Motor neuron (in vitro differentiated cells): ENCODE measurements at regions not wholly inside any gene's neighbourhood (a gene's known extent, or its start where the extent isn't known, plus 50 kb on each side); places are given as distances from the start of the nearest gene placed in this dataset.

Experiments
- ATAC-seq, 8 experiments: fragments of 200-7000 bp; cut with Tn5 transposase; replicated peaks in 6 of 8; 2 replicates each; pipeline ENCODE4 v1.8.0; 2021; ENCODE audit warnings: mild to moderate bottlenecking in 8 of 8, moderate library complexity in 8 of 8
- H3K27ac ChIP-seq, 2 donors: fragments of 250-450 bp; sonication (Bioruptor Pico); 2 replicates each; pipeline ENCODE4 v1.9.0; 2021; ENCODE audit warnings: antibody characterized with exemption in 2 of 2, mild to moderate bottlenecking in 2 of 2, moderate library complexity in 1 of 2
- H3K4me1 ChIP-seq, 2 donors: fragments of 250-450 bp; sonication (Bioruptor Pico); replicated peaks in 1 of 2; 2 replicates each; pipeline ENCODE4 v1.6.1; 2021; ENCODE audit warnings: antibody characterized with exemption in 2 of 2, mild to moderate bottlenecking in 2 of 2, moderate library complexity in 1 of 2
- H3K4me3 ChIP-seq, 5 donors: fragments of 250-450 bp; sonication (Bioruptor Pico); 2 replicates each; pipeline ENCODE4 v1.9.0; 2021; ENCODE audit warnings: antibody characterized with exemption in 5 of 5, mild to moderate bottlenecking in 5 of 5, moderate library complexity in 4 of 5
- WGBS, 10 experiments: fragments of 450-650 bp; shearing (Covaris generic); methylation state at CpG; one replicate each; pipeline ENCODE4 v1.0.0; 2022; 5-methylcytosine and 5-hydroxymethylcytosine counted together
- in situ Hi-C, 9 experiments: fragments of 400-800 bp; cut with MboI; loops; one replicate each; pipeline ENCODE4 v1.15.0; 2021; ENCODE audit warnings: low sequenced_read_pairs in 9 of 9, low pct_unique_long_range_greater_than_20kb in 2 of 9; ENCODE audit not compliant: unreplicated experiment in 9 of 9

GRCh38 chr5:18052569-18052968 lies 418.3 kb downstream of the TAF11L14 start:
- in situ Hi-C loops: no loop called here
- H3K4me3 ChIP-seq: no peak overlapping the region
- 0 to 100% (median 83%) methylated on average over 1 to 3 of the region's 3 CpGs for WGBS, 10 experiments
- ATAC-seq: no peak
- peaks cover 15 to 18% of the 10 kb centered on the region in 2 donors for H3K4me1 ChIP-seq
- no peak overlapping the region for H3K27ac ChIP-seq

GRCh38 chr5:18057725-18058124 lies 423.5 kb downstream of the TAF11L14 start:
- in situ Hi-C loops: no loop called here
- Histone ChIP-seq H3K27ac (no peak overlapping the region), H3K4me3 (no peak overlapping the region), H3K4me1 (peaks cover 5 to 9% of the 10 kb centered on the region in 2 donors)
- peak in 2 of 8 experiments; percentile 47 to 67 for ATAC-seq
- WGBS, 10 experiments: 6 to 83% (median 61%) methylated on average over 2 to 3 of the region's 3 CpGs; no CpG with 5 or more reads in 1 of the 10 experiments

GRCh38 chr5:18067615-18068014 lies 433.4 kb downstream of the TAF11L14 start:
- H3K27ac ChIP-seq: no peak overlapping the region
- 0 to 100% (median 60%) methylated on average over 1 to 2 of the region's 2 CpGs for WGBS, 10 experiments
- no peak for ATAC-seq
- in situ Hi-C loops: no loop called here
- no peak overlapping the region for H3K4me3 ChIP-seq
- peaks cover 3 to 12% of the 10 kb centered on the region in 2 donors for H3K4me1 ChIP-seq

- Histone ChIP-seq H3K4me3 (no peak overlapping the region), H3K4me1 (peaks cover 3 to 12% of the 10 kb centered on the region in 2 donors), H3K27ac (peak overlapping the region in 1 of 2 donors; percentile 15)
- peak in 1 of 8 experiments; percentile 16 for ATAC-seq
- in situ Hi-C loops: no loop called here
- 0 to 97% (median 68%) methylated on average over 1 to 5 of the region's 5 CpGs for whole genome bisulfite sequencing, 10 experiments
Measured at GRCh38 chr5:18068826-18069225, 434.6 kb downstream of the TAF11L14 start.

GRCh38 chr5:18069790-18070189 lies 435.5 kb downstream of the TAF11L14 start:
- Histone ChIP-seq H3K27ac (no peak overlapping the region), H3K4me1 (peaks cover 3 to 12% of the 10 kb centered on the region in 2 donors), H3K4me3 (no peak overlapping the region)
- in situ Hi-C loops: no loop called here
- 52 to 100% (median 82%) methylated on average over 1 to 2 of the region's 2 CpGs; no CpG with 5 or more reads in 1 of the 10 experiments for WGBS, 10 experiments
- ATAC-seq: no peak

GRCh38 chr5:18072600-18072999 lies 438.3 kb downstream of the TAF11L14 start:
- no peak for ATAC-seq
- in situ Hi-C loops: no loop called here
- Histone ChIP-seq H3K27ac (no peak overlapping the region), H3K4me1 (peaks cover 3 to 9% of the 10 kb centered on the region in 2 donors), H3K4me3 (no peak overlapping the region)
- 43 to 92% (median 76%) methylated on average over 2 of the region's 2 CpGs; no CpG with 5 or more reads in 7 of the 10 experiments for WGBS, 10 experiments

GRCh38 chr5:18074961-18075360 lies 440.7 kb downstream of the TAF11L14 start:
- Histone ChIP-seq H3K27ac (no peak overlapping the region), H3K4me1 (no peaks in the 10 kb centered on the region), H3K4me3 (no peak overlapping the region)
- in situ Hi-C loops: no loop called here
- WGBS, 10 experiments: 0 to 90% (median 70%) methylated on average over 2 to 3 of the region's 3 CpGs
- ATAC-seq: no peak

- H3K4me3 ChIP-seq: no peak overlapping the region
- no peak for ATAC-seq
- no peak overlapping the region for H3K27ac ChIP-seq
- in situ Hi-C loops: no loop called here
- no peaks in the 10 kb centered on the region for H3K4me1 ChIP-seq
Measured at GRCh38 chr5:18078157-18078556, 443.9 kb downstream of the TAF11L14 start.

- no peak for ATAC-seq
- in situ Hi-C loops: no loop called here
- 30 to 100% (median 83%) methylated on average over 1 to 3 of the region's 3 CpGs for WGBS, 10 experiments
- no peaks in the 10 kb centered on the region for H3K4me1 ChIP-seq
- H3K4me3 ChIP-seq: no peak overlapping the region
- no peak overlapping the region for H3K27ac ChIP-seq
Measured at GRCh38 chr5:18079831-18080230, 445.6 kb downstream of the TAF11L14 start.

GRCh38 chr5:18088020-18088579 lies 453.8 kb downstream of the TAF11L14 start:
- Histone ChIP-seq H3K4me3 (no peak overlapping the region), H3K27ac (no peak overlapping the region), H3K4me1 (peaks cover 5 to 10% of the 10 kb centered on the region in 2 donors)
- 10 to 96% (median 90%) methylated on average over 2 to 9 of the region's 9 CpGs for WGBS, 10 experiments
- no peak for ATAC-seq
- in situ Hi-C loops: no loop called here

GRCh38 chr5:18090177-18090576 lies 455.9 kb downstream of the TAF11L14 start:
- ATAC-seq: no peak
- 18 to 100% (median 80%) methylated on average over 1 to 2 of the region's 2 CpGs; no CpG with 5 or more reads in 3 of the 10 experiments for WGBS, 10 experiments
- Histone ChIP-seq H3K4me1 (peaks cover 5 to 10% of the 10 kb centered on the region in 2 donors), H3K27ac (no peak overlapping the region), H3K4me3 (no peak overlapping the region)
- in situ Hi-C loops: no loop called here

GRCh38 chr5:18091142-18091541 lies 456.9 kb downstream of the TAF11L14 start:
- Histone ChIP-seq H3K4me3 (no peak overlapping the region), H3K27ac (no peak overlapping the region), H3K4me1 (peaks cover 5% of the 10 kb centered on the region in 2 donors)
- WGBS, 10 experiments: 0 to 82% (median 54%) methylated on average over 1 to 2 of the region's 2 CpGs
- ATAC-seq: no peak
- in situ Hi-C loops: no loop called here

GRCh38 chr5:18091758-18092157 lies 457.5 kb downstream of the TAF11L14 start:
- 0 to 100% (median 73%) methylated on average over 1 to 2 of the region's 2 CpGs; no CpG with 5 or more reads in 1 of the 10 experiments for WGBS, 10 experiments

GRCh38 chr5:18095061-18095460 lies 460.8 kb downstream of the TAF11L14 start:
- WGBS, 10 experiments: 8 to 100% (median 94%) methylated on average over 1 to 2 of the region's 2 CpGs
- Histone ChIP-seq H3K4me1 (peaks cover 23 to 24% of the 10 kb centered on the region in 2 donors), H3K4me3 (no peak overlapping the region), H3K27ac (no peak overlapping the region)
- no peak for ATAC-seq
- in situ Hi-C loops: no loop called here

More at GRCh38 chr5:18091758-18092157, 457.5 kb downstream of the TAF11L14 start:
- H3K27ac ChIP-seq: no peak overlapping the region
- H3K4me1 ChIP-seq: peaks cover 0 to 5% of the 10 kb centered on the region in 2 donors
- in situ Hi-C loops: no loop called here
- no peak overlapping the region for H3K4me3 ChIP-seq
- ATAC-seq: no peak
